ENCODE measurements at regions not wholly inside any gene's neighbourhood (a gene's known extent, or its start where the extent isn't known, plus 50 kb on each side); places are given as distances from the start of the nearest gene placed in this dataset.
"Not testable (repeated sequence)": the region's sequence is repeated elsewhere in the genome, so short reads cannot be mapped to it uniquely, and the experiment has no call there.

DNA sequence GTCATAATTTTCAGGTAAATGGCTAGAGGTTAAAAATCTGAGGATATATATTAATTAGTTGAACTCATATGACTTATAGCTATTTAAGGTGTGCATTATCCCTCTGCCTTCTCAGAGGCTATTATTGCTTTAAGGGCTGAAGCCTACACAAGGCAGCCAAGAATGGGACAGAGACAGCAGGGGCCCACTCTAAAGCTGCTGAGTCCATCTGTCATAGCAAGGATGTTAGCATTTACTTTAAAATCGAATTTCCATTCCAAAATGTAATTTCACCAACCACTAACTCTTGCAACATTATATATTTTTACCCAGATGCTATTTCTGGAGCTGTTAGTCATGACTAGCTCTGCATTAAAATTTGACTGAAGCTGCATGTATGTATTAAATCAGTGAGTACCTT is 236.3 kb upstream of the FSIP2 start:
- no peak overlapping the region for H3K27ac ChIP-seq
- TF ChIP-seq, protein P1, sequence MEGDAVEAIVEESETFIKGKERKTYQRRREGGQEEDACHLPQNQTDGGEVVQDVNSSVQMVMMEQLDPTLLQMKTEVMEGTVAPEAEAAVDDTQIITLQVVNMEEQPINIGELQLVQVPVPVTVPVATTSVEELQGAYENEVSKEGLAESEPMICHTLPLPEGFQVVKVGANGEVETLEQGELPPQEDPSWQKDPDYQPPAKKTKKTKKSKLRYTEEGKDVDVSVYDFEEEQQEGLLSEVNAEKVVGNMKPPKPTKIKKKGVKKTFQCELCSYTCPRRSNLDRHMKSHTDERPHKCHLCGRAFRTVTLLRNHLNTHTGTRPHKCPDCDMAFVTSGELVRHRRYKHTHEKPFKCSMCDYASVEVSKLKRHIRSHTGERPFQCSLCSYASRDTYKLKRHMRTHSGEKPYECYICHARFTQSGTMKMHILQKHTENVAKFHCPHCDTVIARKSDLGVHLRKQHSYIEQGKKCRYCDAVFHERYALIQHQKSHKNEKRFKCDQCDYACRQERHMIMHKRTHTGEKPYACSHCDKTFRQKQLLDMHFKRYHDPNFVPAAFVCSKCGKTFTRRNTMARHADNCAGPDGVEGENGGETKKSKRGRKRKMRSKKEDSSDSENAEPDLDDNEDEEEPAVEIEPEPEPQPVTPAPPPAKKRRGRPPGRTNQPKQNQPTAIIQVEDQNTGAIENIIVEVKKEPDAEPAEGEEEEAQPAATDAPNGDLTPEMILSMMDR (conservative IDR thresholded peaks at IDR 0.05), result no peak

DNA sequence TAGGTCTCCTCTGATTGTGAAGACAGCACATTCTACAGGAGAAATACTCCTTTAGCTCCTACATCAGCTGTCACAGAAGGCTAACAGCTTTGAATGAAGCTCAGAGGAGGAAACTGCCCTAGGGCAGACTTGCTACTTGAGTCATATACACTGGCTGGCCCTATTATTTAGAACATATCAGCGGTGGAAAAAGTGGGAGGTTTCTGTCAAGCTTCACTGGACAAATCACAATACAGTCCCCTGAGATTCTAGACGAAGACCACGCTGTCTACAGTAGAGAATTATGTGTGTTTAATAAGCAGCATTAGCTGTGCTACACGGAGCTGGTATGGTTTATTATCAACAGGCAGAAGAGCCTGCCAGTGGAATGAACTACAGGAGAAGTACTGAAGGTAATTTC is 230.9 kb upstream of the FSIP2 start:
- TF ChIP-seq, protein P1 (conservative IDR thresholded peaks at IDR 0.05), result no peak
- H3K27ac ChIP-seq, result no peak overlapping the region

DNA sequence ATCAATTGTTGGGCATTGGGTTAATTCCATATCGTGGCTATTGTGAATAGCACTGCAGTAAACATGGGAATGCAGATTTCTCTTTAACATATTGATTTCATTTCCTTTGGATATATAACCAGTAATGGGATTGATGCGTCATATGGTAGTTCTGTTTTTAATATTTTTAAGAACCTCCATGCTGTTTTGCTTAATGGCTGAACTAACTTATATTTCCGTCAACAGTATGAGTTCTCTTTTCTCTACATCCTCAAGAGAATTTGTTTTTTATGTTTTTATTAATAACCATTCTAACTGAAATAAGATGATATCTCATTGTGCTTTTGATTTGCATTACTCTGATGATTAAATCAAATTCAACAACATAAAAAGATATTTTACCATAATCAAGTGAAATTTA is 228.5 kb upstream of the FSIP2 start:
- no peak overlapping the region for H3K27ac ChIP-seq
- TF ChIP-seq, protein P1 (conservative IDR thresholded peaks at IDR 0.05), result no peak

DNA sequence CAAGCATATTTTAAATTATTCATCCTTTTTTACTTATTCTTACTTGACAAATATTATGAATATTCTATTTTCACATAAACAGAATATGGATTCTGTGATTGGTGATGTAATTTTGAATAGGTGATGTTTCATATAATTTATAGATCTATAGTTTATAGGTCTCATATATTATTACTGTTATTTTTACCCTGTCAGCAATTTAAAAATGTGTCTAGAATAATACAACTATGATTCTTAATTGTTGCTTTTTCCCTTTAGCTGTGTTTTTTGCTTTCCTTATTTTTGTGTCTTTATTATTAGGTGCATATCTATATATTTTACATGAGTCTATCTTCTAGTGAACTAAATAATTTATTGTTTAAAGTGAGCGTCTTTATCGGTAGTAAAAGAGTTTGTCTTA is 226.7 kb upstream of the FSIP2 start:
- TF ChIP-seq, protein P1 (conservative IDR thresholded peaks at IDR 0.05), result no peak
- no peak overlapping the region for H3K27ac ChIP-seq

DNA sequence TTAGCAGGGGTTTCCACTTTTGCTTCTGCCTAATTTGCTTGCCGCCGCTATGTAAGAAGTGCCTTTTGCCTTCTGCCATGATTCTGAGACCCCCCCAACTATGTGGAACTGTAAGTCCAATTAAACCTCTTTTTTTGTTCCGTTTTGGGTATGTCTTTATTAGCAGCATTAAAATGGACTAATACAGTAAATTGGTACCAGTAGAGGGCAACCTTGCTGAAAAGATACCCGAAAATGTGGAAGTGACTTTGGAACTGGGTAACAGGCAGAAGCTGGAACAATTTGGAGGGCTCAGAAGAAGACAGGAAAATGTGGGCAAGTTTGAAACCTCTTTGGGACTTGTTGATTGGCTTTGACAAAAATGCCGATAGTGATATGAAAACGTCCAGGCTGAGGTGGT is 216.1 kb upstream of the FSIP2 start:
- H3K27ac ChIP-seq, result no peak overlapping the region
- TF ChIP-seq, protein P1 (conservative IDR thresholded peaks at IDR 0.05), result peak; percentile 39

DNA sequence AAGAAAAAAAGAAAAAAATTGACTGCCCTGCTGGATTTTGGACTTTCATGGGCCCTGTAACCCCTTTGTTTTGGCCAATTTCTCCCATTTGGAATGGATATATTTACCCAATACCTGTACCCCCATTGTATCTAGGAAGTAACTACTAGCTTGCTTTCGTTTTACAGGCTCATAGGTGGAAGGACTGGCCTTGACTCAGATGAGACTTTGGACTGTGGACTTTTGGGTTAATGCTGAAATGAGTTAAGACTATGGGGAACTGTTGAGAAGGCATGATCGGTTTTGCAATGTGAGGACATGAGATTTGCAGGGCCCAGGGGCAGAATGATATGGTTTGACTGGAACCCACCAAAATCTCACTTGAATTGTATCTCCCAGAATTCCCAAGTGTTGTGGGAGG is 214.4 kb upstream of the FSIP2 start:
- H3K27ac ChIP-seq, result not testable (repeated sequence)

DNA sequence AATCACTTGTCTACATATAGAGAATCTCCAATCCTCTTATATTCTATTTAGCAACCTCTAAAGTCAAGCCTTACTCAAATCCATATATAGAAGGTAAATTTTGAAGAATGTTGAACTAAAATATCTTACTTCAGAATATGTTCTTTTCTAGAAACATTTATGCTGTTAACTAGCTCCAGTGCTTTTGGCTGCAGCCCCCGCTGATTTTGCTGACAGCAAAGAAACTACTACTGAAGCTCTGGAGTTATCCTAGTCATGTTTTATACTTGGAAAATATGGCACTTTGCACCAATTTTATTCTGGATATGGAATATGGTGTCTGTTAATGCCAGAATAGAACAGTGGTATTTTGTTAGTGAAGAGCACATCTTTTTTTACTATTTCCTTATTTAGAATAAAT is 212.4 kb upstream of the FSIP2 start:
- TF ChIP-seq, protein P1 (conservative IDR thresholded peaks at IDR 0.05), result no peak
- no peak overlapping the region for H3K27ac ChIP-seq

DNA sequence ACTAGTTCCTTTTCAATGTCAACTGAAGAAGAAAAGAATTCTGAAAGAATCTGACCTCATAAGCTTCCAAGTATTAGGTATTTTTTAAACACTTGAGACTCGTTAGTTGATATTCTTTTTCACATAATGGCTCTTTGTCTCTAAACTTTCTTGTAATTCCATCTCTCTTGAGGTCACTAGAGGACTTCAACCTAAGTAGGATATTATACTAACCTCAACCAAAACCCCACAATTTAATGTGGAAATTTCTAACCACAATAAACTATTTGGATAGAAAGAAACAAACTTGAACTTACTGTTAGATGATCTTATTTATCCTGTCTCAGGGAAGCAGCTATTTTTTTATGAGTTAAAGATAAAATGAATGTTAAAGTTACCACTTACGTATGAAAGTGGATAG is 206.9 kb upstream of the FSIP2 start:
- H3K27ac ChIP-seq, result no peak overlapping the region
- TF ChIP-seq, protein P1 (conservative IDR thresholded peaks at IDR 0.05), result no peak
